ENCODE measurements at regions not wholly inside any gene's neighbourhood (a gene's known extent, or its start where the extent isn't known, plus 50 kb on each side); places are given as distances from the start of the nearest gene placed in this dataset.
A peak's percentile ranks its signal among the peaks of the same experiment; 100 is the strongest.

- no peaks in the 10 kb centered on the region for H3K36me3 ChIP-seq (ENCODE audit: control insufficient read depth, insufficient read depth, low read length)
- TF ChIP-seq CTCF (IDR thresholded peaks at IDR 0.05; ENCODE audit: insufficient read depth, low read length, poor library complexity, severe bottlenecking) = no peak
- DNase-seq (ENCODE audit: low read depth) = no peak
- no peaks in the 10 kb centered on the region for H3K27me3 ChIP-seq (ENCODE audit: control insufficient read depth, insufficient read depth, low read length)
- H3K4me3 ChIP-seq (ENCODE audit: low read depth, low read length) = no peak overlapping the region
Measured at GRCh38 chr9:82147798-82148425, 159.3 kb downstream of the SPATA31D1 start.

- no peak overlapping the region for H3K4me3 ChIP-seq (ENCODE audit: low read depth, low read length)
- H3K36me3 ChIP-seq (ENCODE audit: control insufficient read depth, insufficient read depth, low read length) = no peaks in the 10 kb centered on the region
- no peak for TF ChIP-seq CTCF (IDR thresholded peaks at IDR 0.05; ENCODE audit: insufficient read depth, low read length, poor library complexity, severe bottlenecking)
- no peaks in the 10 kb centered on the region for H3K27me3 ChIP-seq (ENCODE audit: control insufficient read depth, insufficient read depth, low read length)
- no peak for DNase-seq (ENCODE audit: low read depth)
Measured at GRCh38 chr9:82148426-82148810, 159.8 kb downstream of the SPATA31D1 start.

- no peaks in the 10 kb centered on the region for H3K36me3 ChIP-seq (ENCODE audit: control insufficient read depth, insufficient read depth, low read length)
- TF ChIP-seq CTCF (IDR thresholded peaks at IDR 0.05; ENCODE audit: insufficient read depth, low read length, poor library complexity, severe bottlenecking) = no peak
- no peak for DNase-seq (ENCODE audit: low read depth)
- H3K4me3 ChIP-seq (ENCODE audit: low read depth, low read length) = no peak overlapping the region
- H3K27me3 ChIP-seq (ENCODE audit: control insufficient read depth, insufficient read depth, low read length) = no peaks in the 10 kb centered on the region
Measured at GRCh38 chr9:82148901-82149461, 160.4 kb downstream of the SPATA31D1 start.

GRCh38 chr9:82149501-82149946 lies 161.0 kb downstream of the SPATA31D1 start:
- no peak for DNase-seq (ENCODE audit: low read depth)
- no peak for TF ChIP-seq CTCF (IDR thresholded peaks at IDR 0.05; ENCODE audit: insufficient read depth, low read length, poor library complexity, severe bottlenecking)
- Histone ChIP-seq H3K4me3 (ENCODE audit: low read depth, low read length) (no peak overlapping the region), H3K27me3 (ENCODE audit: control insufficient read depth, insufficient read depth, low read length) (no peaks in the 10 kb centered on the region), H3K36me3 (ENCODE audit: control insufficient read depth, insufficient read depth, low read length) (no peaks in the 10 kb centered on the region)

GRCh38 chr9:82152181-82152580 lies 163.6 kb downstream of the SPATA31D1 start:
- Histone ChIP-seq H3K27me3 (ENCODE audit: control insufficient read depth, insufficient read depth, low read length) (no peaks in the 10 kb centered on the region), H3K4me3 (ENCODE audit: low read depth, low read length) (no peak overlapping the region), H3K36me3 (ENCODE audit: control insufficient read depth, insufficient read depth, low read length) (no peaks in the 10 kb centered on the region)
- no peak for TF ChIP-seq CTCF (IDR thresholded peaks at IDR 0.05; ENCODE audit: insufficient read depth, low read length, poor library complexity, severe bottlenecking)
- peak; percentile 74 for DNase-seq (ENCODE audit: low read depth)

- Histone ChIP-seq H3K27me3 (ENCODE audit: control insufficient read depth, insufficient read depth, low read length) (no peaks in the 10 kb centered on the region), H3K36me3 (ENCODE audit: control insufficient read depth, insufficient read depth, low read length) (no peaks in the 10 kb centered on the region), H3K4me3 (ENCODE audit: low read depth, low read length) (no peak overlapping the region)
- DNase-seq (ENCODE audit: low read depth) = no peak
- TF ChIP-seq CTCF (IDR thresholded peaks at IDR 0.05; ENCODE audit: insufficient read depth, low read length, poor library complexity, severe bottlenecking) = no peak
Measured at GRCh38 chr9:82153032-82153431, 164.5 kb downstream of the SPATA31D1 start.
